ENCODE measurements at regions not wholly inside any gene's neighbourhood (a gene's known extent, or its start where the extent isn't known, plus 50 kb on each side); places are given as distances from the start of the nearest gene placed in this dataset.

DNA sequence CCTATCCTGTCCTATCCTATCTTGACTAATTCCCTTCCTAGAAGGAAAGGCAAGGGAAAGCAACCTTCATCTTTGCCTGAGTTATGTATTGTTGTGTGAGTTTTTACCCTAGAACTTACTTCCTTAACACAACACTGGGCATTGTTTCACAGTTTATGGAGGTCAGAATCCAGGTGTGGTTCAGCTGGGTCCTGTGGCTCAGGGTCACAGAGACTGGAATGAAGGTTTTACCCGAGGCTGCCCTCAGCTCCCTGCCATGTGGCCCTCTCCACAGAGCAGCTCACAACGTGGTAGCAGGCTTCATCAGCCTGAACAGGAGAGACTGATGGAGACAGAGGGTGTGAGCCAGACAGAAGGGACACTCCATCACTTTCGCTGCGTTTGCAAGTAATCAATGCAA lies 140.5 kb downstream of the FCRL5 start:
- TF ChIP-seq CTCF (IDR thresholded peaks at IDR 0.05; ENCODE audit: low read depth, low read length) (no peak), POLR2A (IDR thresholded peaks at IDR 0.05; ENCODE audit: extremely low read depth, insufficient read length) (no peak), MAX (IDR thresholded peaks at IDR 0.05; ENCODE audit: low read depth, low read length) (no peak)

Data from NB4 (cell line).